Caco-2 (cell line): ENCODE measurements at regions not wholly inside any gene's neighbourhood (a gene's known extent, or its start where the extent isn't known, plus 50 kb on each side); places are given as distances from the start of the nearest gene placed in this dataset.

Source experiments
- BruUV-seq: library from RNA; stranded (reverse); fragments of 400-500 nt; replicated peaks from 2 replicates; lab custom pipeline; 2021; lab: Mats Ljungman, UMichigan
- CTCF ChIA-PET: fragments of 300-600 bp; sonication (Branson Sonifier 250); formaldehyde crosslinking; loops from one replicate; lab custom pipeline; 2022; ENCODE audit warnings: antibody characterized with exemption; lab: Charles Lee
- POLR2A ChIA-PET: fragments of 300-600 bp; sonication (Branson Sonifier 250); formaldehyde crosslinking; loops from one replicate; lab custom pipeline; 2022; ENCODE audit warnings: antibody characterized with exemption; lab: Charles Lee
- DNase-seq, 2 experiments: peaks; one replicate each; pipeline versions ENCODE4 v3.0.0 to v3.0.0-alpha.2; 2020 to 2022
- H3K27me3 ChIP-seq: replicated peaks from 2 replicates; pipeline ENCODE4 v1.6.0; 2011; ENCODE audit warnings: low read length; ENCODE audit not compliant: control insufficient read depth, insufficient read depth
- H3K36me3 ChIP-seq: 2 replicates; pipeline ENCODE4 v1.5.1; 2011; ENCODE audit warnings: low read length; ENCODE audit not compliant: control insufficient read depth, insufficient read depth
- H3K4me1 ChIP-seq: fragments of 250-450 bp; sonication (Bioruptor Pico); 2 replicates; pipeline ENCODE4 v1.5.1; 2020; ENCODE audit warnings: mild to moderate bottlenecking
- H3K4me3 ChIP-seq: 2 replicates; pipeline ENCODE4 v1.5.1; 2011; ENCODE audit warnings: low read depth, mild to moderate bottlenecking, control low read depth, low read length
- H3K9me3 ChIP-seq: fragments of 250-450 bp; sonication (Bioruptor Pico); 2 replicates; pipeline ENCODE4 v1.5.1; 2020; ENCODE audit warnings: mild to moderate bottlenecking, moderate library complexity
- H3K27ac Mint-ChIP-seq: one replicate; pipeline ENCODE4 v1.8.0; 2022; ENCODE audit warnings: mixed read lengths; ENCODE audit not compliant: unreplicated experiment
- H3K27me3 Mint-ChIP-seq: one replicate; pipeline ENCODE4 v1.8.0; 2022; ENCODE audit warnings: mixed read lengths; ENCODE audit not compliant: insufficient read depth, unreplicated experiment
- H3K36me3 Mint-ChIP-seq: one replicate; pipeline ENCODE4 v1.8.0; 2022; ENCODE audit warnings: mild to moderate bottlenecking, mixed read lengths; ENCODE audit not compliant: insufficient read depth, unreplicated experiment
- H3K4me1 Mint-ChIP-seq: one replicate; pipeline ENCODE4 v1.8.0; 2022; ENCODE audit warnings: low read depth, mixed read lengths; ENCODE audit not compliant: unreplicated experiment
- H3K4me3 Mint-ChIP-seq: one replicate; pipeline ENCODE4 v1.8.0; 2022; ENCODE audit warnings: mild to moderate bottlenecking, moderate library complexity, mixed read lengths; ENCODE audit not compliant: unreplicated experiment
- H3K9me3 Mint-ChIP-seq: one replicate; pipeline ENCODE4 v1.8.0; 2022; ENCODE audit warnings: mixed read lengths; ENCODE audit not compliant: unreplicated experiment
- intact Hi-C: fragments of 100-400 bp; cut with micrococcal nuclease; formaldehyde crosslinking; loops from one replicate; pipeline ENCODE4 v1.10.0; 2022; ENCODE audit not compliant: unreplicated experiment
- TF ChIP-seq, protein P1 (sequence below), 2 experiments: fragments of 200-600 bp in 1 of 2; IDR thresholded peaks; 1 replicate in 1 of 2; 2 replicates in 1 of 2; pipeline versions ENCODE4 v1.5.1 to v1.8.0; 2011 to 2022; ENCODE audit warnings: antibody characterized with exemption in 1 of 2, control low read depth in 1 of 2, inconsistent platforms in 1 of 2, low read depth in 1 of 2, low read length in 1 of 2, mild to moderate bottlenecking in 1 of 2, moderate library complexity in 1 of 2; ENCODE audit not compliant: insufficient read depth in 1 of 2, severe bottlenecking in 1 of 2, unreplicated experiment in 1 of 2

DNA sequence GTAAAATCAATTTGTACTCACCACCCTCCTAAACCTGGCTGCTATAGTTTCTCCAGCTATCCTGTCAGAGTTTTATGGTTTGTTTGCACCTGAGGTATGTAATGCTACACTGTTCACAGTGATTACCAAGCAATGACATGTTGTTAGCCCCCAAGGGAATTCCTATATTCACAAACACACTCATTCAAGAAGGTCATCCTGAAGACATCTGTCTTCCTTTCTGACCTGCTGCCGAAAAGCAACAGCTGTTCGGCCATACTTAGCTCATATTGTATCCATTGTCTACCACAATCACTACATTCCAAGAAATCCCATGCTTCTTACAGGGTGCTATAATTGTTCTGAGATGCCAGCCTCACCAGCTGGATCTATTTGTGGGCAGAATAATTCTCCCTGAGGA lies 160.1 kb upstream of the GYPA start:
- no TSS peak for BruUV-seq
- ChIA-PET POLR2A (no interaction called here), CTCF (no interaction called here)

DNA sequence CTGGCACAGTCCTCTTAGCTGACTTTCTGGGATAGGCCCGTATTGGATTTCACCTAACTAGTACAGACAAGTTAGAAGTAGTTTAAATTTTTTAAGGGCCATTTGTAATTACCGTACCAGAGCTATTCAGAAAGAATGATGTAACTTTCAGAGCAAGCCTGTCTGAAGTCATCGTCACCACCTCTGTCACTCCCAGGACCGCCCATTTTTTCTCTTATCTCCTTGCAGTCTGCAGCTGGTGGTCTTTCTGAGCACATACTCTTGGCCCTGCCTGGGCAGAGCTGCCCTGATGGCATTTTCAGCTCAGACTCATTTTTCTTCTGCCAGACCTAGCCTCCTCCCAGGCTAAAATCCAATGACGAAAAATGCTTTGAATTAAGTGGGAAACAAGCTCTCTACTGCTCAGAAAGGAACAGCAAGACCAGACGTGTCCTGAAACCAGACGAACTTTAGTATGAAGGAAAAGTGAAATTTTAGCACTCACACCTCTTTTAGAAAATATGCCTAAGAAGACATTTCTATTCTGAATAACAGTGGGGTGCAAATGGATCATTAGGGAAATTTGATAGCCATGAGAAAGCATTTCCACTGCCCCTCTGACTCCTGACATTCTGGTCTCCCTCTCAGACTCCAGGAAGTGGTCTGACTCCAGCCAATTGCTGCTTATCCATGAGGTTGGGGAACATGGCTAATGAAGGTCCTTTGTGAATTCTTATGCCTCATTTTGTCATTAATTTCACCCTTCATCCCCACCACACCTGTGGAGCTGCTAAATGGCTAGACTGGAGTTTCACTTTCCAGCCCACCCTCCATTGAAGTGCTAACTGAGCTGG lies 162.4 kb upstream of the GYPA start:
- Histone ChIP-seq H3K36me3 (no peaks in the 10 kb centered on the region), H3K27me3 (no peaks in the 10 kb centered on the region), H3K4me3 (no peak overlapping the region), H3K4me1 (no peaks in the 10 kb centered on the region), H3K9me3 (no peaks in the 10 kb centered on the region)
- BruUV-seq = no TSS peak
- Mint-ChIP-seq H3K36me3 (no peaks in the 10 kb centered on the region), H3K27me3 (peaks cover 3% of the 10 kb centered on the region), H3K27ac (no peak overlapping the region), H3K4me1 (peaks cover 7% of the 10 kb centered on the region), H3K9me3 (no peaks in the 10 kb centered on the region), H3K4me3 (no peak overlapping the region)
- POLR2A ChIA-PET = no interaction called here
- intact Hi-C loops = no loop called here
- DNase-seq = no peak
- CTCF ChIA-PET = no interaction called here
- TF ChIP-seq, protein P1, sequence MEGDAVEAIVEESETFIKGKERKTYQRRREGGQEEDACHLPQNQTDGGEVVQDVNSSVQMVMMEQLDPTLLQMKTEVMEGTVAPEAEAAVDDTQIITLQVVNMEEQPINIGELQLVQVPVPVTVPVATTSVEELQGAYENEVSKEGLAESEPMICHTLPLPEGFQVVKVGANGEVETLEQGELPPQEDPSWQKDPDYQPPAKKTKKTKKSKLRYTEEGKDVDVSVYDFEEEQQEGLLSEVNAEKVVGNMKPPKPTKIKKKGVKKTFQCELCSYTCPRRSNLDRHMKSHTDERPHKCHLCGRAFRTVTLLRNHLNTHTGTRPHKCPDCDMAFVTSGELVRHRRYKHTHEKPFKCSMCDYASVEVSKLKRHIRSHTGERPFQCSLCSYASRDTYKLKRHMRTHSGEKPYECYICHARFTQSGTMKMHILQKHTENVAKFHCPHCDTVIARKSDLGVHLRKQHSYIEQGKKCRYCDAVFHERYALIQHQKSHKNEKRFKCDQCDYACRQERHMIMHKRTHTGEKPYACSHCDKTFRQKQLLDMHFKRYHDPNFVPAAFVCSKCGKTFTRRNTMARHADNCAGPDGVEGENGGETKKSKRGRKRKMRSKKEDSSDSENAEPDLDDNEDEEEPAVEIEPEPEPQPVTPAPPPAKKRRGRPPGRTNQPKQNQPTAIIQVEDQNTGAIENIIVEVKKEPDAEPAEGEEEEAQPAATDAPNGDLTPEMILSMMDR (IDR thresholded peaks at IDR 0.05; ENCODE audit: insufficient read depth in 1 of 2, low read depth in 1 of 2, low read length in 1 of 2, severe bottlenecking in 1 of 2, unreplicated experiment in 1 of 2) = no peak

More for the DNA sequence above, 160.1 kb upstream of the GYPA start:
- Histone ChIP-seq H3K36me3 (no peaks in the 10 kb centered on the region), H3K27me3 (no peaks in the 10 kb centered on the region), H3K4me1 (no peaks in the 10 kb centered on the region), H3K4me3 (no peak overlapping the region), H3K9me3 (no peaks in the 10 kb centered on the region)
- TF ChIP-seq, protein P1 (IDR thresholded peaks at IDR 0.05; ENCODE audit: insufficient read depth in 1 of 2, low read depth in 1 of 2, low read length in 1 of 2, severe bottlenecking in 1 of 2, unreplicated experiment in 1 of 2) = no peak
- no peak overlapping the region for H3K4me3 Mint-ChIP-seq
- intact Hi-C loops = no loop called here
- DNase-seq = peak in 1 of 2 experiments; percentile 9
- no peaks in the 10 kb centered on the region for H3K9me3 Mint-ChIP-seq
- H3K27me3 Mint-ChIP-seq = no peaks in the 10 kb centered on the region
- no peaks in the 10 kb centered on the region for H3K36me3 Mint-ChIP-seq
- no peak overlapping the region for H3K27ac Mint-ChIP-seq
- peaks cover 7% of the 10 kb centered on the region for H3K4me1 Mint-ChIP-seq

DNA sequence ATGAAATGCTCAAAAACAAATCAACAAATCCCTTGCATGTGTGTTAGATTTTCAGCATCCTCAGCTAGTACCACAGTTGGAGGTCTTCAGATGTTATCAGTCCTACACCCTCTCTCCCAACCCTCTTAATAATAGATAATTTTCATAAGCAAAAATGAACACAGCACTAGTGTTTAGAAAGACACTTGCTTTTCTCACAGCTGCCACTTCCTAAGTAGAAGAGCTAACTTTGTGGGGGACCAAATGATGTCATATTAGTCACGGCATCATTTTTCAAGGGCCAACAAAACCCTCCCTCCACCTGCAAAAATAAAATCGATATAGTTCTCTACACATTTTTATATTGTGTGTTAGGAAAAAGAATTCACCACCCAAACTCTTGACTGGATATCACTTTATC lies 163.5 kb upstream of the GYPA start:
- ChIA-PET POLR2A (no interaction called here), CTCF (no interaction called here)
- Histone ChIP-seq H3K27me3 (no peaks in the 10 kb centered on the region), H3K9me3 (no peaks in the 10 kb centered on the region), H3K4me3 (no peak overlapping the region), H3K4me1 (no peaks in the 10 kb centered on the region), H3K36me3 (no peaks in the 10 kb centered on the region)
- BruUV-seq = no TSS peak
- Mint-ChIP-seq H3K27ac (no peak overlapping the region), H3K4me1 (peaks cover 7% of the 10 kb centered on the region), H3K27me3 (peaks cover 3% of the 10 kb centered on the region), H3K4me3 (no peak overlapping the region), H3K36me3 (no peaks in the 10 kb centered on the region), H3K9me3 (no peaks in the 10 kb centered on the region)
- intact Hi-C loops = no loop called here
- DNase-seq = no peak
- TF ChIP-seq, protein P1 (IDR thresholded peaks at IDR 0.05; ENCODE audit: insufficient read depth in 1 of 2, low read depth in 1 of 2, low read length in 1 of 2, severe bottlenecking in 1 of 2, unreplicated experiment in 1 of 2) = no peak
